Hepatocyte (in vitro differentiated cells): ENCODE measurements at regions not wholly inside any gene's neighbourhood (a gene's known extent, or its start where the extent isn't known, plus 50 kb on each side); places are given as distances from the start of the nearest gene placed in this dataset.

Experiments used
- DNase-seq: peaks from one replicate; pipeline ENCODE4 v3.0.0-alpha.2; 2016; ENCODE audit warnings: low spot score
- H2AFZ ChIP-seq: fragments of 200-600 bp; sonication (generic); 2 replicates; pipeline ENCODE4 v1.6.0; 2016; ENCODE audit warnings: antibody characterized with exemption, mild to moderate bottlenecking
- H3K27ac ChIP-seq: fragments of 200-600 bp; sonication (generic); 2 replicates; pipeline ENCODE4 v1.5.1; 2016; ENCODE audit warnings: mild to moderate bottlenecking
- H3K27me3 ChIP-seq: fragments of 200-600 bp; sonication (generic); 2 replicates; pipeline ENCODE4 v1.6.1; 2016
- H3K36me3 ChIP-seq: fragments of 200-600 bp; sonication (generic); replicated peaks from 2 replicates; pipeline ENCODE4 v1.5.1; 2016; ENCODE audit warnings: low read depth; ENCODE audit not compliant: insufficient read depth
- H3K4me1 ChIP-seq: fragments of 200-600 bp; sonication (generic); 2 replicates; pipeline ENCODE4 v1.5.1; 2016; ENCODE audit warnings: mild to moderate bottlenecking, moderate library complexity; ENCODE audit not compliant: insufficient read depth
- H3K4me2 ChIP-seq: fragments of 200-600 bp; sonication (generic); 2 replicates; pipeline ENCODE4 v1.6.0; 2016
- H3K4me3 ChIP-seq: fragments of 200-600 bp; sonication (generic); 2 replicates; pipeline ENCODE4 v1.5.1; 2016; ENCODE audit warnings: mild to moderate bottlenecking
- H3K79me2 ChIP-seq: fragments of 200-600 bp; sonication (generic); 2 replicates; pipeline ENCODE4 v1.6.0; 2017; ENCODE audit warnings: mild to moderate bottlenecking
- H3K9me2 ChIP-seq: fragments of 200-600 bp; sonication (generic); replicated peaks from 2 replicates; pipeline ENCODE4 v1.6.0; 2017; ENCODE audit warnings: mild to moderate bottlenecking; ENCODE audit not compliant: insufficient read depth
- H3K9me3 ChIP-seq: fragments of 200-600 bp; sonication (generic); 2 replicates; pipeline ENCODE4 v1.5.1; 2016; ENCODE audit warnings: low read depth, mild to moderate bottlenecking
- H4K20me1 ChIP-seq: fragments of 200-600 bp; sonication (generic); 2 replicates; pipeline ENCODE4 v1.6.0; 2016; ENCODE audit warnings: mild to moderate bottlenecking; ENCODE audit not compliant: insufficient read depth, poor library complexity, severe bottlenecking
- EZH2 ChIP-seq: fragments of 200-600 bp; sonication (generic); IDR thresholded peaks from 2 replicates; pipeline ENCODE4 v1.6.1; 2016; ENCODE audit warnings: antibody characterized with exemption, mild to moderate bottlenecking, borderline replicate concordance
- EZH2phosphoT487 ChIP-seq: fragments of 200-600 bp; sonication (generic); IDR thresholded peaks from one replicate; pipeline ENCODE4 v1.6.1; 2018; ENCODE audit warnings: antibody characterized with exemption, mild to moderate bottlenecking, low read depth, moderate library complexity; ENCODE audit not compliant: unreplicated experiment, severe bottlenecking
- WGBS: methylation state at CpG from one replicate; pipeline ENCODE4 v1.1.6; 2016; ENCODE audit warnings: low lambda C conversion rate; ENCODE audit errors: missing lambda C conversion rate; 5-methylcytosine and 5-hydroxymethylcytosine counted together
- TF ChIP-seq, protein P1 (sequence below): fragments of 200-600 bp; sonication (generic); IDR thresholded peaks from 2 replicates; pipeline ENCODE4 v1.5.1; 2016; ENCODE audit warnings: antibody characterized with exemption, mild to moderate bottlenecking; ENCODE audit not compliant: poor library complexity

DNA sequence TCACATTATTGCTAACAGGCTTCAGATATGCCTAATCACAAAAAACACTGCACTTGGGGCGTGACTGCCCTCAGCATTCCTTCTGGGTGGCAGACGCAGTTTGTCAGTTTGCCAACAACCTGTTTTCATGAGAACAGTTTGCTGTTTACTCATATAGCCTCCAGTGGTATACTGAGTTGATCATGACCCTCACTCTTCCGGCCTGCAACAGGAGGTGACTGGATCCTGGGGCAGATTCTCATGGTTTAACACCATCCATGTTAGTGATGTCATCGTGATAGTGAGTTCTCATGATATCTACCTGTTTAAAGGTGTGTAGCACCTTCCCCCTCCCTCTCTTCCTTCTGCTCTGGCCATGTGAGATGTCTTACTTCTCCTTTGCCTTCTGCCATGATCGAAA lies 555.2 kb downstream of the PLPP3 start:
- no peak overlapping the region for H3K27ac ChIP-seq
- H3K27me3 ChIP-seq: no peaks in the 10 kb centered on the region
- 99% methylated on average over 5 of the region's 5 CpGs for WGBS

DNA sequence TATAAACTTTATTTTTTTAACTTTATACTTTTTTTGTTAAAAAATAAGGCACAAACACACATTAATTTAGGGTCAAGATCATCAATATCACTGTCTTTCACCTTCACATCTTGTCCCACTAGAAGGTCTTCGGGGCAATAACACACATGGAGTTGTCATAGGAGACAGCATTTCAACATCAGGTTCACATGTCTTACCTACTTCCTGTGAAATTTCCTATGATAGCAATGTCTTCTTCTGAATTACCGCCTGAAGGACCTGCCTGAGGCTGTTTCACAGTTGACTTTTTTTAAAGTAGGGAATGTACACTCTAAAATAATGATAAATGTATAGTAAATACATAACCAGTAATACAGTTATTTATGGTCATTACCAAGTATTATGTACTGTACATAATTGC lies 559.4 kb downstream of the PLPP3 start:
- Histone ChIP-seq H3K36me3 (no peaks in the 10 kb centered on the region), H3K79me2 (no peaks in the 10 kb centered on the region), H3K4me2 (no peak overlapping the region), H3K9me2 (no peaks in the 10 kb centered on the region), H3K4me3 (no peak overlapping the region), H3K27me3 (no peaks in the 10 kb centered on the region), H3K4me1 (no peaks in the 10 kb centered on the region), H3K9me3 (no peaks in the 10 kb centered on the region), H4K20me1 (no peaks in the 10 kb centered on the region), H2AFZ (no peak overlapping the region), H3K27ac (no peak overlapping the region)
- DNase-seq: no peak
- TF ChIP-seq, protein P1, sequence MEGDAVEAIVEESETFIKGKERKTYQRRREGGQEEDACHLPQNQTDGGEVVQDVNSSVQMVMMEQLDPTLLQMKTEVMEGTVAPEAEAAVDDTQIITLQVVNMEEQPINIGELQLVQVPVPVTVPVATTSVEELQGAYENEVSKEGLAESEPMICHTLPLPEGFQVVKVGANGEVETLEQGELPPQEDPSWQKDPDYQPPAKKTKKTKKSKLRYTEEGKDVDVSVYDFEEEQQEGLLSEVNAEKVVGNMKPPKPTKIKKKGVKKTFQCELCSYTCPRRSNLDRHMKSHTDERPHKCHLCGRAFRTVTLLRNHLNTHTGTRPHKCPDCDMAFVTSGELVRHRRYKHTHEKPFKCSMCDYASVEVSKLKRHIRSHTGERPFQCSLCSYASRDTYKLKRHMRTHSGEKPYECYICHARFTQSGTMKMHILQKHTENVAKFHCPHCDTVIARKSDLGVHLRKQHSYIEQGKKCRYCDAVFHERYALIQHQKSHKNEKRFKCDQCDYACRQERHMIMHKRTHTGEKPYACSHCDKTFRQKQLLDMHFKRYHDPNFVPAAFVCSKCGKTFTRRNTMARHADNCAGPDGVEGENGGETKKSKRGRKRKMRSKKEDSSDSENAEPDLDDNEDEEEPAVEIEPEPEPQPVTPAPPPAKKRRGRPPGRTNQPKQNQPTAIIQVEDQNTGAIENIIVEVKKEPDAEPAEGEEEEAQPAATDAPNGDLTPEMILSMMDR: no peak
- TF ChIP-seq EZH2: no peak
- TF ChIP-seq EZH2phosphoT487: no peak
- WGBS: 98% methylated on average over 2 of the region's 2 CpGs

More for the DNA sequence above, 555.2 kb downstream of the PLPP3 start:
- Histone ChIP-seq H3K4me3 (no peak overlapping the region), H3K4me1 (no peaks in the 10 kb centered on the region), H3K79me2 (no peaks in the 10 kb centered on the region), H3K9me2 (no peaks in the 10 kb centered on the region), H4K20me1 (no peaks in the 10 kb centered on the region), H3K36me3 (no peaks in the 10 kb centered on the region), H3K4me2 (no peak overlapping the region), H2AFZ (no peak overlapping the region), H3K9me3 (no peaks in the 10 kb centered on the region)
- DNase-seq: no peak
- TF ChIP-seq, protein P1: no peak
- TF ChIP-seq EZH2 (no peak), EZH2phosphoT487 (no peak)

- no peak for DNase-seq
- no peak overlapping the region for H2AFZ ChIP-seq
- H3K27me3 ChIP-seq: no peaks in the 10 kb centered on the region
- H3K9me3 ChIP-seq: no peaks in the 10 kb centered on the region
- H3K9me2 ChIP-seq: no peaks in the 10 kb centered on the region
- no peaks in the 10 kb centered on the region for H3K79me2 ChIP-seq
- TF ChIP-seq EZH2 (no peak), EZH2phosphoT487 (no peak)
- TF ChIP-seq, protein P1: no peak
- no peak overlapping the region for H3K4me2 ChIP-seq
- H3K4me1 ChIP-seq: no peaks in the 10 kb centered on the region
- no peak overlapping the region for H3K27ac ChIP-seq
- H3K36me3 ChIP-seq: no peaks in the 10 kb centered on the region
- H4K20me1 ChIP-seq: no peaks in the 10 kb centered on the region
- H3K4me3 ChIP-seq: no peak overlapping the region
Measured at GRCh38 chr1:56019472-56019871, 559.9 kb downstream of the PLPP3 start.

DNA sequence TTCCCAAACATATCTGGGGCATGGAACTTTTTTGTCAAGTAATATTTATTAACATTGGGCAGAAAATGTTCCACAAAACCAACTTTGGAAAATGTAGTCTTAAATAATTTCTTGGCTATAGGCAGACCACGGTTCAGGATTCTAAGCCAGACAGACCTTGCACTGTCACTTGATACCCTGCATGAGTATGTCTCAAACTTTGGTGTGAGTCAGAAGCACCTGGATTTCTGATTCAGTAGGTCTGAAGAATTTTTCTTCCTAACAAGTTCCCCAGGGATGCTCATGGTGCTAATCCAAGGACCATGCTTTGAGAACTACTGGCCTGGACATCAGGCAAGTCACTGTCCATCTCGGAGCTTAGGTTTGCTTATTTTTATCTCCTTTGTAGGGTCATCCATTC lies 562.0 kb downstream of the PLPP3 start:
- Histone ChIP-seq H4K20me1 (no peaks in the 10 kb centered on the region), H3K79me2 (no peaks in the 10 kb centered on the region), H2AFZ (no peak overlapping the region), H3K4me2 (no peak overlapping the region), H3K9me3 (peaks cover 8% of the 10 kb centered on the region), H3K27me3 (no peaks in the 10 kb centered on the region), H3K4me3 (no peak overlapping the region), H3K9me2 (no peaks in the 10 kb centered on the region), H3K27ac (no peak overlapping the region), H3K4me1 (no peaks in the 10 kb centered on the region), H3K36me3 (no peaks in the 10 kb centered on the region)
- 88% methylated on average over 2 of the region's 2 CpGs for WGBS
- TF ChIP-seq EZH2phosphoT487 (no peak), EZH2 (no peak)
- TF ChIP-seq, protein P1: no peak
- DNase-seq: no peak
